GM23338 (cell line): ENCODE measurements at regions not wholly inside any gene's neighbourhood (a gene's known extent, or its start where the extent isn't known, plus 50 kb on each side); places are given as distances from the start of the nearest gene placed in this dataset.

Experiments
- ATAC-seq: fragments of 200-7000 bp; cut with Tn5 transposase; 3 replicates; pipeline ENCODE4 v1.9.1; 2020
- DNase-seq: peaks from one replicate; pipeline ENCODE4 v3.0.0-alpha.2; 2015; ENCODE audit warnings: low spot score
- H2AFZ ChIP-seq: fragments of 200-600 bp; sonication (generic); 2 replicates; pipeline ENCODE4 v1.8.0; 2016; ENCODE audit warnings: antibody characterized with exemption, mild to moderate bottlenecking, moderate library complexity
- H3F3A ChIP-seq: fragments of 200-600 bp; sonication (generic); replicated peaks from 2 replicates; pipeline ENCODE4 v1.8.0; 2017; ENCODE audit warnings: antibody characterized with exemption, mixed run types, low read depth
- H3K27ac ChIP-seq: fragments of 200-600 bp; sonication (generic); 2 replicates; pipeline ENCODE4 v1.6.1; 2016; ENCODE audit warnings: low read depth
- H3K27me3 ChIP-seq: fragments of 200-600 bp; sonication (generic); 2 replicates; pipeline ENCODE4 v1.8.0; 2016; ENCODE audit warnings: mild to moderate bottlenecking, mixed run types, moderate library complexity; ENCODE audit not compliant: insufficient read depth
- H3K36me3 ChIP-seq: fragments of 200-600 bp; sonication (generic); 2 replicates; pipeline ENCODE4 v1.8.0; 2016; ENCODE audit warnings: mild to moderate bottlenecking; ENCODE audit not compliant: insufficient read depth
- H3K4me1 ChIP-seq: fragments of 200-600 bp; sonication (generic); 2 replicates; pipeline ENCODE4 v1.8.0; 2016; ENCODE audit warnings: mild to moderate bottlenecking, moderate library complexity; ENCODE audit not compliant: insufficient read depth
- H3K4me2 ChIP-seq: fragments of 200-600 bp; sonication (generic); 2 replicates; pipeline ENCODE4 v1.7.1; 2017; ENCODE audit warnings: mixed run types
- H3K4me3 ChIP-seq: fragments of 200-600 bp; sonication (generic); 2 replicates; pipeline ENCODE4 v1.6.1; 2016; ENCODE audit warnings: mixed run types
- H3K79me2 ChIP-seq: fragments of 200-600 bp; sonication (generic); replicated peaks from 2 replicates; pipeline ENCODE4 v1.8.0; 2017; ENCODE audit warnings: mild to moderate bottlenecking; ENCODE audit not compliant: insufficient read depth
- H3K9me2 ChIP-seq: fragments of 200-600 bp; sonication (generic); 2 replicates; pipeline ENCODE4 v1.8.0; 2017; ENCODE audit not compliant: insufficient read depth
- H4K20me1 ChIP-seq: fragments of 200-600 bp; sonication (generic); replicated peaks from 2 replicates; pipeline ENCODE4 v1.8.0; 2017; ENCODE audit warnings: mild to moderate bottlenecking; ENCODE audit not compliant: insufficient read depth
- H3K27ac Mint-ChIP-seq: 2 replicates; pipeline ENCODE4 v1.8.0; 2020; ENCODE audit warnings: inconsistent platforms, mild to moderate bottlenecking, moderate library complexity, mixed read lengths
- H3K27me3 Mint-ChIP-seq: 3 replicates; pipeline ENCODE4 v1.8.0; 2022; ENCODE audit warnings: low read depth, mild to moderate bottlenecking, moderate library complexity, mixed read lengths, inconsistent platforms; ENCODE audit not compliant: insufficient read depth, poor library complexity
- H3K36me3 Mint-ChIP-seq: 3 replicates; pipeline ENCODE4 v1.8.0; 2021; ENCODE audit warnings: low read depth, mild to moderate bottlenecking, inconsistent platforms, moderate library complexity, mixed read lengths
- H3K4me1 Mint-ChIP-seq: 3 replicates; pipeline ENCODE4 v1.8.0; 2020; ENCODE audit warnings: mild to moderate bottlenecking, inconsistent platforms, mixed read lengths
- H3K4me3 Mint-ChIP-seq: 3 replicates; pipeline ENCODE4 v1.8.0; 2021; ENCODE audit warnings: moderate library complexity, mild to moderate bottlenecking, inconsistent platforms, mixed read lengths
- H3K9me3 Mint-ChIP-seq: 3 replicates; pipeline ENCODE4 v1.8.0; 2020; ENCODE audit warnings: moderate library complexity, mild to moderate bottlenecking, inconsistent platforms, mixed read lengths
- CREB1 ChIP-seq: fragments of 250-450 bp; sonication (Bioruptor Pico); IDR thresholded peaks from 2 replicates; pipeline ENCODE4 v1.5.0; 2020; ENCODE audit warnings: low read depth, mild to moderate bottlenecking, moderate library complexity
- EZH2 ChIP-seq: fragments of 200-600 bp; sonication (generic); IDR thresholded peaks from one replicate; pipeline ENCODE4 v1.8.0; 2017; ENCODE audit warnings: antibody characterized with exemption, mild to moderate bottlenecking, low read depth; ENCODE audit not compliant: unreplicated experiment
- EZH2phosphoT487 ChIP-seq: fragments of 200-600 bp; sonication (generic); IDR thresholded peaks from one replicate; pipeline ENCODE4 v1.8.1; 2018; ENCODE audit warnings: antibody characterized with exemption; ENCODE audit not compliant: unreplicated experiment
- JUNB ChIP-seq: IDR thresholded peaks from one replicate; pipeline ENCODE4 v1.6.1; 2016; ENCODE audit warnings: antibody characterized with exemption; ENCODE audit not compliant: unreplicated experiment
- NANOG ChIP-seq: IDR thresholded peaks from 2 replicates; pipeline ENCODE4 v1.6.1; 2016; ENCODE audit warnings: antibody characterized with exemption, borderline replicate concordance
- POLR2AphosphoS5 ChIP-seq: IDR thresholded peaks from 2 replicates; pipeline ENCODE4 v1.6.1; 2016; ENCODE audit warnings: antibody characterized with exemption, low read depth
- STAT1 ChIP-seq: IDR thresholded peaks from one replicate; pipeline ENCODE4 v1.6.1; 2016; ENCODE audit warnings: antibody characterized with exemption; ENCODE audit not compliant: unreplicated experiment
- ZNF114 ChIP-seq: fragments of 250-450 bp; sonication (Bioruptor Pico); IDR thresholded peaks from 2 replicates; pipeline ENCODE4 v1.5.0; 2020; ENCODE audit warnings: mild to moderate bottlenecking, moderate library complexity
- ZNF331 ChIP-seq: fragments of 250-450 bp; sonication (Bioruptor Pico); IDR thresholded peaks from 2 replicates; pipeline ENCODE4 v1.5.0; 2020; ENCODE audit warnings: low read depth, mild to moderate bottlenecking, moderate library complexity
- TF ChIP-seq, protein P1 (sequence below): IDR thresholded peaks from 2 replicates; pipeline ENCODE4 v1.6.1; 2016; ENCODE audit warnings: antibody characterized with exemption
- TF ChIP-seq, protein P2 (sequence below): fragments of 250-450 bp; sonication (Bioruptor Pico); IDR thresholded peaks from 2 replicates; pipeline ENCODE4 v1.5.0; 2020; ENCODE audit warnings: mild to moderate bottlenecking, moderate library complexity
- TF ChIP-seq, protein P3 (sequence below), 2 experiments: fragments of 200-600 bp in 1 of 2; sonication (generic) in 1 of 2; conservative IDR thresholded peaks; 2 replicates each; pipeline versions ENCODE4 v1.5.1 to v1.6.1; 2016 to 2017; ENCODE audit warnings: antibody characterized with exemption in 2 of 2, low read depth in 2 of 2, mild to moderate bottlenecking in 2 of 2, moderate library complexity in 1 of 2
- TF ChIP-seq, protein P4 (sequence below): IDR thresholded peaks from one replicate; pipeline ENCODE4 v1.6.1; 2018; ENCODE audit warnings: antibody characterized with exemption; ENCODE audit not compliant: unreplicated experiment

DNA sequence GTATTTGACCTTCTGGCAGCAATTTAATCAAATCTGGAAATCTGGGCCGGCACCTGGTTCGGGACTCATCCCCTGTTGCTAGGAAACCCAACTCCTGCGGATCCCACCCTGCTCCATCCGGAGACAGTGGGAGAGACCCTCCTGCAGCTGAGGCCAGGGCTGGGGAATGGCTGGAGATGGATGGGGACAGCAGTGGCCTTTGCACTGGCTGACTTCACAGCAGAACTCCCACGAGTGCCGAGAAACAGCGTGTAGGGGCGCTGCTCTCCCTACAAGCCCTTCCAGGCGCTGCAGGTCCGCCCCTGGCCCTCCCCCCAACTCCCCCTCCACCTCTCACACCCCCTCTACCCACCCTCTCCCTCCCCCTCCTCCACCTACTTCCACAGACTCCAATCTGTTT, 105.8 kb upstream of the PPP1R26 start:
- Histone ChIP-seq H3F3A (no peaks in the 10 kb centered on the region), H3K4me2 (no peak overlapping the region), H3K27ac (no peak overlapping the region), H3K4me3 (no peak overlapping the region), H3K9me2 (no peaks in the 10 kb centered on the region), H4K20me1 (no peaks in the 10 kb centered on the region), H3K79me2 (no peaks in the 10 kb centered on the region), H3K36me3 (no peaks in the 10 kb centered on the region), H2AFZ (no peak overlapping the region), H3K27me3 (no peaks in the 10 kb centered on the region), H3K4me1 (no peaks in the 10 kb centered on the region)
- no peak for DNase-seq
- Mint-ChIP-seq H3K27me3 (peaks cover 7% of the 10 kb centered on the region), H3K36me3 (no peaks in the 10 kb centered on the region; the same call in 2 of the 3 replicates), H3K4me1 (peaks cover 16% of the 10 kb centered on the region), H3K4me3 (no peak overlapping the region), H3K9me3 (no peaks in the 10 kb centered on the region; the same call in 2 of the 3 replicates), H3K27ac (no peak overlapping the region)
- TF ChIP-seq, protein P1, sequence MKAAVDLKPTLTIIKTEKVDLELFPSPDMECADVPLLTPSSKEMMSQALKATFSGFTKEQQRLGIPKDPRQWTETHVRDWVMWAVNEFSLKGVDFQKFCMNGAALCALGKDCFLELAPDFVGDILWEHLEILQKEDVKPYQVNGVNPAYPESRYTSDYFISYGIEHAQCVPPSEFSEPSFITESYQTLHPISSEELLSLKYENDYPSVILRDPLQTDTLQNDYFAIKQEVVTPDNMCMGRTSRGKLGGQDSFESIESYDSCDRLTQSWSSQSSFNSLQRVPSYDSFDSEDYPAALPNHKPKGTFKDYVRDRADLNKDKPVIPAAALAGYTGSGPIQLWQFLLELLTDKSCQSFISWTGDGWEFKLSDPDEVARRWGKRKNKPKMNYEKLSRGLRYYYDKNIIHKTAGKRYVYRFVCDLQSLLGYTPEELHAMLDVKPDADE = no peak
- TF ChIP-seq STAT1 = no peak
- no peak for TF ChIP-seq ZNF331 (CRISPR knock-in tag)
- TF ChIP-seq EZH2phosphoT487 = no peak
- TF ChIP-seq POLR2AphosphoS5 = no peak
- no peak for TF ChIP-seq CREB1 (CRISPR knock-in tag)
- TF ChIP-seq, protein P2, sequence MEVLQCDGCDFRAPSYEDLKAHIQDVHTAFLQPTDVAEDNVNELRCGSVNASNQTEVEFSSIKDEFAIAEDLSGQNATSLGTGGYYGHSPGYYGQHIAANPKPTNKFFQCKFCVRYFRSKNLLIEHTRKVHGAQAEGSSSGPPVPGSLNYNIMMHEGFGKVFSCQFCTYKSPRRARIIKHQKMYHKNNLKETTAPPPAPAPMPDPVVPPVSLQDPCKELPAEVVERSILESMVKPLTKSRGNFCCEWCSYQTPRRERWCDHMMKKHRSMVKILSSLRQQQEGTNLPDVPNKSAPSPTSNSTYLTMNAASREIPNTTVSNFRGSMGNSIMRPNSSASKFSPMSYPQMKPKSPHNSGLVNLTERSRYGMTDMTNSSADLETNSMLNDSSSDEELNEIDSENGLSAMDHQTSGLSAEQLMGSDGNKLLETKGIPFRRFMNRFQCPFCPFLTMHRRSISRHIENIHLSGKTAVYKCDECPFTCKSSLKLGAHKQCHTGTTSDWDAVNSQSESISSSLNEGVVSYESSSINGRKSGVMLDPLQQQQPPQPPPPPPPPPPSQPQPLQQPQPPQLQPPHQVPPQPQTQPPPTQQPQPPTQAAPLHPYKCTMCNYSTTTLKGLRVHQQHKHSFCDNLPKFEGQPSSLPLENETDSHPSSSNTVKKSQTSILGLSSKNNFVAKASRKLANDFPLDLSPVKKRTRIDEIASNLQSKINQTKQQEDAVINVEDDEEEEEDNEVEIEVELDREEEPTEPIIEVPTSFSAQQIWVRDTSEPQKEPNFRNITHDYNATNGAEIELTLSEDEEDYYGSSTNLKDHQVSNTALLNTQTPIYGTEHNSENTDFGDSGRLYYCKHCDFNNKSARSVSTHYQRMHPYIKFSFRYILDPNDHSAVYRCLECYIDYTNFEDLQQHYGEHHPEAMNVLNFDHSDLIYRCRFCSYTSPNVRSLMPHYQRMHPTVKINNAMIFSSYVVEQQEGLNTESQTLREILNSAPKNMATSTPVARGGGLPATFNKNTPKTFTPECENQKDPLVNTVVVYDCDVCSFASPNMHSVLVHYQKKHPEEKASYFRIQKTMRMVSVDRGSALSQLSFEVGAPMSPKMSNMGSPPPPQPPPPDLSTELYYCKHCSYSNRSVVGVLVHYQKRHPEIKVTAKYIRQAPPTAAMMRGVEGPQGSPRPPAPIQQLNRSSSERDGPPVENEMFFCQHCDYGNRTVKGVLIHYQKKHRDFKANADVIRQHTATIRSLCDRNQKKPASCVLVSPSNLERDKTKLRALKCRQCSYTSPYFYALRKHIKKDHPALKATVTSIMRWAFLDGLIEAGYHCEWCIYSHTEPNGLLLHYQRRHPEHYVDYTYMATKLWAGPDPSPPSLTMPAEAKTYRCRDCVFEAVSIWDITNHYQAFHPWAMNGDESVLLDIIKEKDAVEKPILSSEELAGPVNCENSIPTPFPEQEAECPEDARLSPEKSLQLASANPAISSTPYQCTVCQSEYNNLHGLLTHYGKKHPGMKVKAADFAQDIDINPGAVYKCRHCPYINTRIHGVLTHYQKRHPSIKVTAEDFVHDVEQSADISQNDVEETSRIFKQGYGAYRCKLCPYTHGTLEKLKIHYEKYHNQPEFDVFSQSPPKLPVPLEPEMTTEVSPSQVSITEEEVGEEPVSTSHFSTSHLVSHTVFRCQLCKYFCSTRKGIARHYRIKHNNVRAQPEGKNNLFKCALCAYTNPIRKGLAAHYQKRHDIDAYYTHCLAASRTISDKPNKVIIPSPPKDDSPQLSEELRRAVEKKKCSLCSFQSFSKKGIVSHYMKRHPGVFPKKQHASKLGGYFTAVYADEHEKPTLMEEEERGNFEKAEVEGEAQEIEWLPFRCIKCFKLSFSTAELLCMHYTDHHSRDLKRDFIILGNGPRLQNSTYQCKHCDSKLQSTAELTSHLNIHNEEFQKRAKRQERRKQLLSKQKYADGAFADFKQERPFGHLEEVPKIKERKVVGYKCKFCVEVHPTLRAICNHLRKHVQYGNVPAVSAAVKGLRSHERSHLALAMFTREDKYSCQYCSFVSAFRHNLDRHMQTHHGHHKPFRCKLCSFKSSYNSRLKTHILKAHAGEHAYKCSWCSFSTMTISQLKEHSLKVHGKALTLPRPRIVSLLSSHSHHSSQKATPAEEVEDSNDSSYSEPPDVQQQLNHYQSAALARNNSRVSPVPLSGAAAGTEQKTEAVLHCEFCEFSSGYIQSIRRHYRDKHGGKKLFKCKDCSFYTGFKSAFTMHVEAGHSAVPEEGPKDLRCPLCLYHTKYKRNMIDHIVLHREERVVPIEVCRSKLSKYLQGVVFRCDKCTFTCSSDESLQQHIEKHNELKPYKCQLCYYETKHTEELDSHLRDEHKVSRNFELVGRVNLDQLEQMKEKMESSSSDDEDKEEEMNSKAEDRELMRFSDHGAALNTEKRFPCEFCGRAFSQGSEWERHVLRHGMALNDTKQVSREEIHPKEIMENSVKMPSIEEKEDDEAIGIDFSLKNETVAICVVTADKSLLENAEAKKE (CRISPR knock-in tag) = no peak
- TF ChIP-seq EZH2 = no peak
- TF ChIP-seq, protein P3, sequence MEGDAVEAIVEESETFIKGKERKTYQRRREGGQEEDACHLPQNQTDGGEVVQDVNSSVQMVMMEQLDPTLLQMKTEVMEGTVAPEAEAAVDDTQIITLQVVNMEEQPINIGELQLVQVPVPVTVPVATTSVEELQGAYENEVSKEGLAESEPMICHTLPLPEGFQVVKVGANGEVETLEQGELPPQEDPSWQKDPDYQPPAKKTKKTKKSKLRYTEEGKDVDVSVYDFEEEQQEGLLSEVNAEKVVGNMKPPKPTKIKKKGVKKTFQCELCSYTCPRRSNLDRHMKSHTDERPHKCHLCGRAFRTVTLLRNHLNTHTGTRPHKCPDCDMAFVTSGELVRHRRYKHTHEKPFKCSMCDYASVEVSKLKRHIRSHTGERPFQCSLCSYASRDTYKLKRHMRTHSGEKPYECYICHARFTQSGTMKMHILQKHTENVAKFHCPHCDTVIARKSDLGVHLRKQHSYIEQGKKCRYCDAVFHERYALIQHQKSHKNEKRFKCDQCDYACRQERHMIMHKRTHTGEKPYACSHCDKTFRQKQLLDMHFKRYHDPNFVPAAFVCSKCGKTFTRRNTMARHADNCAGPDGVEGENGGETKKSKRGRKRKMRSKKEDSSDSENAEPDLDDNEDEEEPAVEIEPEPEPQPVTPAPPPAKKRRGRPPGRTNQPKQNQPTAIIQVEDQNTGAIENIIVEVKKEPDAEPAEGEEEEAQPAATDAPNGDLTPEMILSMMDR (conservative IDR thresholded peaks at IDR 0.05; ENCODE audit: low read depth in 2 of 2) = no peak
- no peak for TF ChIP-seq ZNF114 (CRISPR knock-in tag)
- no peak for TF ChIP-seq NANOG
- TF ChIP-seq, protein P4, sequence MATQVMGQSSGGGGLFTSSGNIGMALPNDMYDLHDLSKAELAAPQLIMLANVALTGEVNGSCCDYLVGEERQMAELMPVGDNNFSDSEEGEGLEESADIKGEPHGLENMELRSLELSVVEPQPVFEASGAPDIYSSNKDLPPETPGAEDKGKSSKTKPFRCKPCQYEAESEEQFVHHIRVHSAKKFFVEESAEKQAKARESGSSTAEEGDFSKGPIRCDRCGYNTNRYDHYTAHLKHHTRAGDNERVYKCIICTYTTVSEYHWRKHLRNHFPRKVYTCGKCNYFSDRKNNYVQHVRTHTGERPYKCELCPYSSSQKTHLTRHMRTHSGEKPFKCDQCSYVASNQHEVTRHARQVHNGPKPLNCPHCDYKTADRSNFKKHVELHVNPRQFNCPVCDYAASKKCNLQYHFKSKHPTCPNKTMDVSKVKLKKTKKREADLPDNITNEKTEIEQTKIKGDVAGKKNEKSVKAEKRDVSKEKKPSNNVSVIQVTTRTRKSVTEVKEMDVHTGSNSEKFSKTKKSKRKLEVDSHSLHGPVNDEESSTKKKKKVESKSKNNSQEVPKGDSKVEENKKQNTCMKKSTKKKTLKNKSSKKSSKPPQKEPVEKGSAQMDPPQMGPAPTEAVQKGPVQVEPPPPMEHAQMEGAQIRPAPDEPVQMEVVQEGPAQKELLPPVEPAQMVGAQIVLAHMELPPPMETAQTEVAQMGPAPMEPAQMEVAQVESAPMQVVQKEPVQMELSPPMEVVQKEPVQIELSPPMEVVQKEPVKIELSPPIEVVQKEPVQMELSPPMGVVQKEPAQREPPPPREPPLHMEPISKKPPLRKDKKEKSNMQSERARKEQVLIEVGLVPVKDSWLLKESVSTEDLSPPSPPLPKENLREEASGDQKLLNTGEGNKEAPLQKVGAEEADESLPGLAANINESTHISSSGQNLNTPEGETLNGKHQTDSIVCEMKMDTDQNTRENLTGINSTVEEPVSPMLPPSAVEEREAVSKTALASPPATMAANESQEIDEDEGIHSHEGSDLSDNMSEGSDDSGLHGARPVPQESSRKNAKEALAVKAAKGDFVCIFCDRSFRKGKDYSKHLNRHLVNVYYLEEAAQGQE = no peak
- TF ChIP-seq JUNB = no peak
- no peak for ATAC-seq
